Neutrophil (primary cell): ENCODE measurements at regions not wholly inside any gene's neighbourhood (a gene's known extent, or its start where the extent isn't known, plus 50 kb on each side); places are given as distances from the start of the nearest gene placed in this dataset.

ENCODE experiments used
- H3K27ac ChIP-seq: fragments of 200-600 bp; sonication (generic); 2 replicates; pipeline ENCODE4 v1.5.1; 2016; ENCODE audit warnings: mild to moderate bottlenecking, moderate library complexity
- H3K27me3 ChIP-seq: fragments of 200-600 bp; sonication (generic); 2 replicates; pipeline ENCODE4 v1.6.0; 2016; ENCODE audit warnings: mild to moderate bottlenecking
- H3K36me3 ChIP-seq: fragments of 200-600 bp; sonication (generic); 2 replicates; pipeline ENCODE4 v1.5.1; 2017
- H3K4me1 ChIP-seq, 2 experiments: fragments of 200-600 bp in 1 of 2; sonication (generic) in 1 of 2; 1 replicate in 1 of 2; 2 replicates in 1 of 2; pipeline versions ENCODE4 v1.5.1 to v1.6.1; 2013 to 2016; ENCODE audit warnings: low read depth in 1 of 2, low read length in 1 of 2, mild to moderate bottlenecking in 1 of 2, moderate library complexity in 1 of 2; ENCODE audit not compliant: control insufficient read depth in 1 of 2, insufficient read depth in 1 of 2
- H3K4me3 ChIP-seq, 2 experiments: fragments of 200-600 bp in 1 of 2; sonication (generic) in 1 of 2; 1 replicate in 1 of 2; 2 replicates in 1 of 2; pipeline ENCODE4 v1.5.1; 2013 to 2016; ENCODE audit warnings: low read depth in 1 of 2, low read length in 1 of 2, mild to moderate bottlenecking in 1 of 2, moderate library complexity in 1 of 2
- H3K9me3 ChIP-seq: fragments of 200-600 bp; sonication (generic); 2 replicates; pipeline ENCODE4 v1.5.1; 2016
- CTCF ChIP-seq: fragments of 200-600 bp; sonication (generic); IDR thresholded peaks from 2 replicates; pipeline ENCODE4 v1.5.1; 2016; ENCODE audit warnings: antibody characterized with exemption

GRCh38 chrY:8063973-8064372 is 1152.4 kb upstream of the AMELY start:
- no peak overlapping the region for H3K27ac ChIP-seq
- no peaks in the 10 kb centered on the region for H3K36me3 ChIP-seq
- H3K9me3 ChIP-seq: no peaks in the 10 kb centered on the region
- TF ChIP-seq CTCF: no peak
- no peaks in the 10 kb centered on the region for H3K4me1 ChIP-seq
- no peaks in the 10 kb centered on the region for H3K27me3 ChIP-seq
- no peak overlapping the region for H3K4me3 ChIP-seq

DNA sequence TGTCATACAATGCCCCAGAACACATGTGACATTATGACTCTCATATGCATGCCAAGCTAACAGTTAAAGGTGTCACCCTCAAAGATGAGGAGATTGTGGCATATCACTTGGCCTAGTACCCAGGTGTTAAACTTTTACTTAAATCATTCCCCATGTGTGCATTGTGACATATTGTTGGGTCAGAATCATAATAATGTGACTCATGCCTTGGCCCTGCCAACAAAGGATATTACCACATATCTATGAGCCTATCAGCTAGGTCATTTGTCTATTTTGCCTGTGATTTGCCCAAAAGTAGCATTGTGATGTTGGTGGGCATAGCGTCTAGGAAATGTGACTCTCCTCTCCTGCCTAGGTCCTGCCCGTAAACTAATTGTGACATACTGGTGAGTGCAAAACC is 1147.1 kb upstream of the AMELY start:
- no peak overlapping the region for H3K4me3 ChIP-seq
- H3K9me3 ChIP-seq: no peaks in the 10 kb centered on the region
- no peak for TF ChIP-seq CTCF
- no peak overlapping the region for H3K27ac ChIP-seq
- H3K4me1 ChIP-seq: no peaks in the 10 kb centered on the region
- no peaks in the 10 kb centered on the region for H3K27me3 ChIP-seq
- H3K36me3 ChIP-seq: no peaks in the 10 kb centered on the region

DNA sequence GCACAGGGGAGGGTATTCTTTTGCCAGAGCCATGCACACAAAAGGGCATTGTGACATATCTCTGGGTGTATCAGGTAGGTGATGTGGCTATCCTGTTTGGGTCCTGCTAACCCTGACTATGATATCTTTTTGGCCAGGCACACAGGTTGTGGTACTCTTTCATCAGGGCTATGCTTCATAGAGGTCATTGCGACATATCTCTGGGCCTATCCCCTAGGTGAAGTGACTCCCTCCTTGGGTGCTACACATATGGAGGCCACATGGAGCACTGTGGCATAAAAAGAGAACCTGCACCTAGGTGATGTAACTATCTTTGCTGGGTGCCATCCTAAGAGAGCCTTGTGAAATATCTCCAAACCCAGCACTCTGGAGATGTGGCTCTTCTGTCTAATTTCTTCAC is 1139.8 kb upstream of the AMELY start:
- no peaks in the 10 kb centered on the region for H3K4me1 ChIP-seq
- no peaks in the 10 kb centered on the region for H3K9me3 ChIP-seq
- no peak overlapping the region for H3K4me3 ChIP-seq
- TF ChIP-seq CTCF: no peak
- H3K27me3 ChIP-seq: no peaks in the 10 kb centered on the region
- no peaks in the 10 kb centered on the region for H3K36me3 ChIP-seq
- H3K27ac ChIP-seq: no peak overlapping the region

- Histone ChIP-seq H3K27me3 (no peaks in the 10 kb centered on the region), H3K36me3 (no peaks in the 10 kb centered on the region), H3K4me3 (no peak overlapping the region)
These were observed 1129.7 kb upstream of the AMELY start for GRCh38 chrY:8041238-8041637.

DNA sequence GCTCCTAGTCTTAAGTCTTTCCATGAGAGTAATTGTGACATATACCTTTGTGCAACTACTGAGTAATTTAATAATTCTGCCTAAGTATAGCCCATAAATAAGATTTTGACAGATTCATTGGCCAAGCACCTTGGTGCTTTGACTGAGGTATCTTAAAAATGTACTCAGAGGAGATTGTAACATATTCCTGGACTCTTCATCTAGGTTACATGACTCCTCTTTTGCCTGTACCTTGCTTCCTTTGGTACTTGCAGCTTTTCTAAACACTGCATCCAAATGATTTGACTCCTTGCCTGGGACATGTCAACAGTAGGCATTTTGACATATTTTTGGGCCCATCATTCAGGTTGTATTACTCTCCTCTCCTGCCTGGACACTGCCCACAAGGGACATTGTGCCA is 1125.0 kb upstream of the AMELY start:
- H3K9me3 ChIP-seq: no peaks in the 10 kb centered on the region
- H3K36me3 ChIP-seq: no peaks in the 10 kb centered on the region
- no peak overlapping the region for H3K4me3 ChIP-seq
- H3K27ac ChIP-seq: no peak overlapping the region
- no peaks in the 10 kb centered on the region for H3K27me3 ChIP-seq
- no peak for TF ChIP-seq CTCF
- no peaks in the 10 kb centered on the region for H3K4me1 ChIP-seq

More at GRCh38 chrY:8041238-8041637, 1129.7 kb upstream of the AMELY start:
- Histone ChIP-seq H3K9me3 (no peaks in the 10 kb centered on the region), H3K4me1 (no peaks in the 10 kb centered on the region), H3K27ac (no peak overlapping the region)
- TF ChIP-seq CTCF: no peak

DNA sequence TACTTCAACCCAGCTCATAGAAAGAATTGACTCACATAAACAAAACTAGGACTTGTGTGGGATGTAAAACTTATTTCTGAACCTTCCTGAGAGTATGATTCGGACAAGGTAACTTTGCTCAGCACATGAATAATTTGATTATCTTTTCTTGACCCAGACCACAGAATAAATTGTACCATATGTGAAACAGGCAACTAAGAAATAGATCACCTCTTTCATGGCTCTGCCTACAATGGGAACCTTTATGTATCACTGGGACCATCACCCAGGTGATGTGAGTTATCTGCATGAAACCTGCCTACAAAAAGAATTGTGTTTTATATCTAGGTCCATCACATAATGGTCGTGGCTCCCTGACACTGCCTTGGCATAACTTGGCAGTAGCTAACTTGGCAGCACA is 1124.1 kb upstream of the AMELY start:
- Histone ChIP-seq H3K27ac (no peak overlapping the region), H3K27me3 (no peaks in the 10 kb centered on the region), H3K36me3 (no peaks in the 10 kb centered on the region), H3K4me1 (no peaks in the 10 kb centered on the region), H3K4me3 (no peak overlapping the region), H3K9me3 (no peaks in the 10 kb centered on the region)
- TF ChIP-seq CTCF: no peak
